ENCODE measurements at regions not wholly inside any gene's neighbourhood (a gene's known extent, or its start where the extent isn't known, plus 50 kb on each side); places are given as distances from the start of the nearest gene placed in this dataset.

DNA sequence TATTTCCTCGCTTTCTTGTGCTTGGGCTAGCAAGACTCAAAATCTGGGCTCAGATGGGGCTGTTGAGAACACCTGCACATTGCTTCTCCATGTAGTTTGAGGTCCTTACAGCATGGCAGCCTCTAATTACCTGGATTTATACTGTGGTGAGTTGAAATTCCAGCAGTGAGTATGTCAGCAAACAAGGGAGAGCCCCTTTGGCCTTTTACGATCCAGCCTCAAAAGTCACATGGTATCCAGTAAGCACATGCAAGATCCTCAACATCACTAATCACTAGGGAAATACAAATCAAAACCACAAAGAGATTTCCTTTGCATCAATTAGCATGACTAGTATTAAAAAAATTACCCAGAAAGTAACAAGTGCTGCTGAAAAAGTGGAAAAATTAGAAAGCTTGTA, 787.8 kb downstream of the NLGN4Y start:
- TF ChIP-seq EZH2 (IDR thresholded peaks at IDR 0.05; ENCODE audit: borderline replicate concordance, low read length): no peak
- TF ChIP-seq, protein P1, sequence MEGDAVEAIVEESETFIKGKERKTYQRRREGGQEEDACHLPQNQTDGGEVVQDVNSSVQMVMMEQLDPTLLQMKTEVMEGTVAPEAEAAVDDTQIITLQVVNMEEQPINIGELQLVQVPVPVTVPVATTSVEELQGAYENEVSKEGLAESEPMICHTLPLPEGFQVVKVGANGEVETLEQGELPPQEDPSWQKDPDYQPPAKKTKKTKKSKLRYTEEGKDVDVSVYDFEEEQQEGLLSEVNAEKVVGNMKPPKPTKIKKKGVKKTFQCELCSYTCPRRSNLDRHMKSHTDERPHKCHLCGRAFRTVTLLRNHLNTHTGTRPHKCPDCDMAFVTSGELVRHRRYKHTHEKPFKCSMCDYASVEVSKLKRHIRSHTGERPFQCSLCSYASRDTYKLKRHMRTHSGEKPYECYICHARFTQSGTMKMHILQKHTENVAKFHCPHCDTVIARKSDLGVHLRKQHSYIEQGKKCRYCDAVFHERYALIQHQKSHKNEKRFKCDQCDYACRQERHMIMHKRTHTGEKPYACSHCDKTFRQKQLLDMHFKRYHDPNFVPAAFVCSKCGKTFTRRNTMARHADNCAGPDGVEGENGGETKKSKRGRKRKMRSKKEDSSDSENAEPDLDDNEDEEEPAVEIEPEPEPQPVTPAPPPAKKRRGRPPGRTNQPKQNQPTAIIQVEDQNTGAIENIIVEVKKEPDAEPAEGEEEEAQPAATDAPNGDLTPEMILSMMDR (IDR thresholded peaks at IDR 0.05; ENCODE audit: low read length): no peak

All from OCI-LY1 (cell line).